ENCODE measurements at regions not wholly inside any gene's neighbourhood (a gene's known extent, or its start where the extent isn't known, plus 50 kb on each side); places are given as distances from the start of the nearest gene placed in this dataset.

- DNase-seq (ENCODE audit: low spot score), result no peak
These were observed 147.7 kb upstream of the RPS6KA2 start for GRCh38 chr6:166774770-166775169.

- no peak for DNase-seq (ENCODE audit: low spot score)
These were observed 147.2 kb upstream of the RPS6KA2 start for GRCh38 chr6:166774292-166774691.

GRCh38 chr6:166772518-166772917 lies 145.5 kb upstream of the RPS6KA2 start:
- no peak for DNase-seq (ENCODE audit: low spot score)

GRCh38 chr6:166771701-166772100 lies 144.7 kb upstream of the RPS6KA2 start:
- no peak for DNase-seq (ENCODE audit: low spot score)

- DNase-seq (ENCODE audit: low spot score), result no peak
These were observed 143.4 kb upstream of the RPS6KA2 start for GRCh38 chr6:166770216-166771116.

GRCh38 chr6:166769648-166770047 lies 142.6 kb upstream of the RPS6KA2 start:
- DNase-seq (ENCODE audit: low spot score), result no peak

GRCh38 chr6:166768761-166769160 lies 141.7 kb upstream of the RPS6KA2 start:
- no peak for DNase-seq (ENCODE audit: low spot score)

- DNase-seq (ENCODE audit: low spot score), result no peak
These were observed 140.2 kb upstream of the RPS6KA2 start for GRCh38 chr6:166767230-166767629.

GRCh38 chr6:166766769-166767168 lies 139.7 kb upstream of the RPS6KA2 start:
- DNase-seq (ENCODE audit: low spot score), result no peak

- no peak for DNase-seq (ENCODE audit: low spot score)
These were observed 138.1 kb upstream of the RPS6KA2 start for GRCh38 chr6:166765234-166765541.

- no peak for DNase-seq (ENCODE audit: low spot score)
These were observed 137.6 kb upstream of the RPS6KA2 start for GRCh38 chr6:166764473-166765233.

- DNase-seq (ENCODE audit: low spot score), result no peak
These were observed 136.8 kb upstream of the RPS6KA2 start for GRCh38 chr6:166763606-166764472.

- no peak for DNase-seq (ENCODE audit: low spot score)
These were observed 134.8 kb upstream of the RPS6KA2 start for GRCh38 chr6:166761801-166762200.

- peak; percentile 61 for DNase-seq (ENCODE audit: low spot score)
These were observed 133.2 kb upstream of the RPS6KA2 start for GRCh38 chr6:166760288-166760687.

GRCh38 chr6:166758136-166758704 lies 131.2 kb upstream of the RPS6KA2 start:
- no peak for DNase-seq (ENCODE audit: low spot score)

GRCh38 chr6:166757232-166758135 lies 130.4 kb upstream of the RPS6KA2 start:
- no peak for DNase-seq (ENCODE audit: low spot score)

GRCh38 chr6:166754218-166755030 lies 127.4 kb upstream of the RPS6KA2 start:
- DNase-seq (ENCODE audit: low spot score), result no peak

GRCh38 chr6:166752928-166753721 lies 126.1 kb upstream of the RPS6KA2 start:
- no peak for DNase-seq (ENCODE audit: low spot score)

GRCh38 chr6:166752097-166752496 lies 125.0 kb upstream of the RPS6KA2 start:
- no peak for DNase-seq (ENCODE audit: low spot score)

Data from CD4-positive, alpha-beta T cell treated with Interleukin-6 at 100 ng/mL for 8 hours (primary cell).